Sigmoid colon (tissue), 6 donors: ENCODE measurements at regions not wholly inside any gene's neighbourhood (a gene's known extent, or its start where the extent isn't known, plus 50 kb on each side); places are given as distances from the start of the nearest gene placed in this dataset.

Experiments
- DNase-seq: peaks from one replicate; pipeline ENCODE4 v3.0.0-alpha.2; 2019
- H3K27ac ChIP-seq, 4 donors: fragments of 200-600 bp; sonication (generic); one replicate each; pipeline ENCODE4 v1.5.1; 2016 to 2019; ENCODE audit warnings: mild to moderate bottlenecking in 1 of 4
- H3K27me3 ChIP-seq, 3 donors: fragments of 200-600 bp; sonication (generic); one replicate each; pipeline ENCODE4 v1.5.1; 2019; ENCODE audit warnings: mild to moderate bottlenecking in 1 of 3
- H3K36me3 ChIP-seq, 4 donors: fragments of 200-600 bp; sonication (generic); one replicate each; pipeline ENCODE4 v1.5.1; 2016 to 2019
- H3K4me1 ChIP-seq, 4 donors: fragments of 200-600 bp; sonication (generic); one replicate each; pipeline ENCODE4 v1.5.1; 2017 to 2019
- H3K4me3 ChIP-seq, 4 donors: fragments of 200-600 bp; sonication (generic); one replicate each; pipeline ENCODE4 v1.5.1; 2017 to 2019; ENCODE audit warnings: mild to moderate bottlenecking in 2 of 4, moderate library complexity in 1 of 4
- H3K9me3 ChIP-seq, 4 donors: fragments of 200-600 bp in 3 of 4; sonication (generic) in 3 of 4; one replicate each; pipeline versions ENCODE4 v1.5.1 to v1.6.1; 2013 to 2019
- EP300 ChIP-seq, 4 donors: sonication (generic); formaldehyde crosslinking; IDR thresholded peaks; one replicate each; pipeline ENCODE4 v1.6.1; 2017; ENCODE audit warnings: antibody characterized with exemption in 4 of 4
- POLR2A ChIP-seq, 2 donors: fragments of 450-650 bp; IDR thresholded peaks; one replicate each; pipeline ENCODE4 v1.6.1; 2016; ENCODE audit warnings: antibody characterized with exemption in 2 of 2, mild to moderate bottlenecking in 2 of 2, moderate library complexity in 2 of 2
- POLR2AphosphoS5 ChIP-seq, 4 donors: sonication (generic); formaldehyde crosslinking; IDR thresholded peaks; one replicate each; pipeline ENCODE4 v1.6.1; 2017; ENCODE audit warnings: antibody characterized with exemption in 4 of 4
- WGBS, 2 donors: extraction: QIAGEN DNeasy Blood & Tissue Kit; methylation state at CpG; one replicate each; pipeline ENCODE4 v1.1.7; 2013; 5-methylcytosine and 5-hydroxymethylcytosine counted together
- intact Hi-C: fragments of 100-400 bp; cut with DNase I; formaldehyde crosslinking; loops from one replicate; pipeline ENCODE4 v1.15.1; 2023
- TF ChIP-seq, protein P1 (sequence below), 4 experiments: fragments of 450-650 bp in 3 of 4; fragments of 200-600 bp in 1 of 4; IDR thresholded peaks; one replicate each; pipeline ENCODE4 v1.5.1; 2016 to 2019; ENCODE audit warnings: antibody characterized with exemption in 4 of 4, mild to moderate bottlenecking in 3 of 4, moderate library complexity in 2 of 4
- donor health status: healthy with polysubstance abuse.
- donor health status: healthy.

DNA sequence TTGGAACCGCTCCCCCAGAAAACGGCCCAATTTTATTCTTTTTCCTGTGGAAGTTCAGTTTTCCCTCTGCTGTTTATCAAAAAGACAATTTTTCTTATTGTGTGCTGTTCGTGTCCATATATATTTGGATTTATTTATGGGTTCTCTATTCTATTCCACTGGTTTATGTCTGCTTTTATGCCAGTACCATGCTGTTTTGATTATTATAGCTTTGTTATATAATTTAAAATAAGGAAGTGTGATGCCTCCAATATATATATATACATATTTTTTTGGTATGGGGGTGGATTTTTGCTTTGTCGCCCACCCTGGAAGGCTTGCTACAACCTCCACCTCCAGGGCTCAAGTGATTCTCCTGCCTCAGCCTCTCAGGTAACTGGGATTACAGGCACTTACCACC, 103.3 kb downstream of the TFAP2B start:
- 94% methylated on average over 4 of the region's 4 CpGs for WGBS, 2 donors
- intact Hi-C loops, result no loop called here
- Histone ChIP-seq H3K27me3 (no peaks in the 10 kb centered on the region), H3K4me3 (no peak overlapping the region), H3K9me3 (peaks cover 0 to 7% (median 2%) of the 10 kb centered on the region in 4 donors), H3K27ac (no peak overlapping the region), H3K36me3 (no peaks in the 10 kb centered on the region), H3K4me1 (no peaks in the 10 kb centered on the region)
- TF ChIP-seq POLR2A (IDR thresholded peaks at IDR 0.05), result no peak
- TF ChIP-seq, protein P1, sequence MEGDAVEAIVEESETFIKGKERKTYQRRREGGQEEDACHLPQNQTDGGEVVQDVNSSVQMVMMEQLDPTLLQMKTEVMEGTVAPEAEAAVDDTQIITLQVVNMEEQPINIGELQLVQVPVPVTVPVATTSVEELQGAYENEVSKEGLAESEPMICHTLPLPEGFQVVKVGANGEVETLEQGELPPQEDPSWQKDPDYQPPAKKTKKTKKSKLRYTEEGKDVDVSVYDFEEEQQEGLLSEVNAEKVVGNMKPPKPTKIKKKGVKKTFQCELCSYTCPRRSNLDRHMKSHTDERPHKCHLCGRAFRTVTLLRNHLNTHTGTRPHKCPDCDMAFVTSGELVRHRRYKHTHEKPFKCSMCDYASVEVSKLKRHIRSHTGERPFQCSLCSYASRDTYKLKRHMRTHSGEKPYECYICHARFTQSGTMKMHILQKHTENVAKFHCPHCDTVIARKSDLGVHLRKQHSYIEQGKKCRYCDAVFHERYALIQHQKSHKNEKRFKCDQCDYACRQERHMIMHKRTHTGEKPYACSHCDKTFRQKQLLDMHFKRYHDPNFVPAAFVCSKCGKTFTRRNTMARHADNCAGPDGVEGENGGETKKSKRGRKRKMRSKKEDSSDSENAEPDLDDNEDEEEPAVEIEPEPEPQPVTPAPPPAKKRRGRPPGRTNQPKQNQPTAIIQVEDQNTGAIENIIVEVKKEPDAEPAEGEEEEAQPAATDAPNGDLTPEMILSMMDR (IDR thresholded peaks at IDR 0.05), result no peak
- no peak for TF ChIP-seq EP300 (IDR thresholded peaks at IDR 0.05)
- no peak for TF ChIP-seq POLR2AphosphoS5 (IDR thresholded peaks at IDR 0.05)
- no peak for DNase-seq

DNA sequence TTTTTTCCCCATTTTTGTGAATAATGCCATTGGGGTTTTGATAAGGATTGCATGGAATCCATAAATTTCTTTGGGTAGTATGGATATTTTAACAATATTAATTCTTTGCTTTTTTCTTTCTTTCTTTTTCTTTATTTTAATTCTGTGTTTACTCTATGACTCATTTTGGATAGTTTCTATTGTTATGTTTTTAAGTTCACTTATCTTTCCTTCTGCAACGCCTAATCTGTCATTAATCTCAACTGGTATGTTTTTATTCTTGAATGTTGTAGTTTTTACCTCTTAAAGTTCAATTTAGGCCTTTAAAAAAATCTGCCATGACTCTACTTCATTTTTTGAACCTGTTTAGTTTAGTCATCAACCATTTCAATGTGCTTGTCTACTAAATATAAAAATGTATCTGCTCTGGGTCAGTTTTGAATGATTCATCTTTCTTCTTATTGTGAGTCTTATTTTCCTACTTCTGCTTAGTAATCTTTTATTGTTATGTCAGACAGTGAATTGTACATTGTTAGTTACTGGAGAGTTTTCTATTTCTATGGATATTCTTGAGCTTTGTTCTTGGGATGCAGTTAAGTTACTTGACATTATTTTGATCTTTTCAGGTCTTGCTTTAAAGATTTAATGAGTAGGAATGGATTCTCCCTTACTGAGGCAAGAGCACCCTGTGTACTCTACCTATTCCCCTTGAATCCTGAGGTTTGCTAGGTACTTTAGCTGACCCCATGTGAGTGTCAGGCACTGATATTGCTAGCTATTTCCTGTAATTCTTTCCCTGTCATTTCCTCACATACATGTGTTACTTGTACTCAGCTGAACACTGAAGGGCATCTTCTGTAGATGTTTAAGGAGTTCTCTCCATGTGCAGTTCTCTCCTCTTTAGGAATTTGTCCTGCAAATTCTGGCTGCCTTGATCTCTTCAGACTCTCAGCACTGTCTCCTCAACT, 104.2 kb downstream of the TFAP2B start:
- no peak for DNase-seq

DNA sequence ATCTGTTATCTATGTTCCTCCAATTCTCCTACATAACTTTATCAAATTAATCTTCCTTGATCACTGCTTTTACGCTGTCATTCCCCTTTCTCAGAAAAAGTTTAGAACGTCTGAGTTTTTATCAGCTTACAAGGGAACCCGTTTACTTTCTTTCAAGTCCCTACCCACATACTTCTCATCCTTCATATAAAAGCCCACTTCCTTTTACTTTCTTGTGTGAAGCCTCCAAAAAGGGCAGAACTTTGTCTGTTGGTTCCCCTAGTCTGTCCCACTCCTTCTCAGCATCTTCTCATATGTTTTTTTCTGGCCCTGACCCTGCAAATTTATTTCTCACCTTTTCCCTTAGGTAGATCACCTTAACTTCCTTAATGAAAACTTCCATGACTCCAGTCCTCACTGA, 106.1 kb downstream of the TFAP2B start:
- intact Hi-C loops, result no loop called here
- Histone ChIP-seq H3K36me3 (no peaks in the 10 kb centered on the region), H3K4me1 (peaks cover 0 to 3% (median 0%) of the 10 kb centered on the region in 4 donors), H3K9me3 (peaks cover 0 to 7% (median 2%) of the 10 kb centered on the region in 4 donors), H3K4me3 (no peak overlapping the region), H3K27me3 (no peaks in the 10 kb centered on the region), H3K27ac (no peak overlapping the region)
- no peak for DNase-seq
- TF ChIP-seq, protein P1 (IDR thresholded peaks at IDR 0.05), result no peak
- TF ChIP-seq POLR2AphosphoS5 (IDR thresholded peaks at IDR 0.05), result no peak
- no peak for TF ChIP-seq EP300 (IDR thresholded peaks at IDR 0.05)
- TF ChIP-seq POLR2A (IDR thresholded peaks at IDR 0.05), result no peak
- 36 to 52% methylated on average over 3 of the region's 3 CpGs for WGBS, 2 donors

More for the DNA sequence above, 104.2 kb downstream of the TFAP2B start:
- Histone ChIP-seq H3K36me3 (no peaks in the 10 kb centered on the region), H3K27ac (no peak overlapping the region), H3K27me3 (no peaks in the 10 kb centered on the region), H3K4me1 (no peaks in the 10 kb centered on the region), H3K9me3 (peaks cover 0 to 7% (median 2%) of the 10 kb centered on the region in 4 donors), H3K4me3 (no peak overlapping the region)
- TF ChIP-seq, protein P1 (IDR thresholded peaks at IDR 0.05), result no peak
- no peak for TF ChIP-seq POLR2AphosphoS5 (IDR thresholded peaks at IDR 0.05)
- TF ChIP-seq EP300 (IDR thresholded peaks at IDR 0.05), result no peak
- TF ChIP-seq POLR2A (IDR thresholded peaks at IDR 0.05), result no peak
- intact Hi-C loops, result no loop called here
- 0% methylated on average over 1 of the region's 1 CpG for WGBS, 2 donors

DNA sequence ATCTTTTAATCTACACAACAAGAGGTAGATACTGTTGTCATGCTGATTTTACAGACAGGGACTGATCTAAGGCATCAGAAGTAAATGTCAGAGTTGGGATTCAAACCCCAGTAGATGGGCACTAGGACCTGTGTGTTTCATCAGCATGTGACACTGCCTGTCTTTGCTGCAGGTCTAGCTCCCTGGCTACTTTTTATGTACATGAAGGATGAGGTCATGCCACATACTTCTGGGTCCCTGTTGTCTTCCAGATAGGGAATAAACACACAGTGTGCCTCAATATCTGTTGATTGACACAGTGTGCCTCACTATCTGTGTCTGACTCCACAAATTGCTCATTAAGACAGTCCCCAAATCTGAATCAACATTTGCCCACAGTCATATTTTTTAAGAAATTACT, 106.9 kb downstream of the TFAP2B start:
- no peak overlapping the region for H3K4me3 ChIP-seq
- DNase-seq, result no peak
- intact Hi-C loops, result no loop called here

DNA sequence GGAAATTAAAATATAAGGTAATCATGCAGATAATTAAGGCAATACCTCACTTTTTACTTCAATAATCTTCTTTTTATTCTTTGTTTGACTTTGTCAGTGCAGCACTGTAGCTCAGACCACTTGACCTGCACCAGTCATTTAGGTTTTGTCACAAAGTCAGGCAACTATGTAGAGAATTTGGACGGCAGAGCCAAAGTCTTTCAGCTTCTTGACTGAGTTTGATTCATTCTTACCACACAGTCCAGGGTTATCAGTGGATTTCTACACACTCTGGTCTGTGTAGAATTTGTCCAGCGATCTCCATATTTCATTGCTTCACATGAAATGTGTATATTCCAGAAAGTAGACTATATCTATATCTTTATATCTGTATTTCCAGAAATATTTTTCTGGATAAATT, 107.3 kb downstream of the TFAP2B start:
- intact Hi-C loops, result no loop called here
- Histone ChIP-seq H3K27ac (no peak overlapping the region), H3K9me3 (peaks cover 0 to 7% (median 2%) of the 10 kb centered on the region in 4 donors), H3K4me1 (peaks cover 0 to 6% (median 0%) of the 10 kb centered on the region in 4 donors), H3K36me3 (no peaks in the 10 kb centered on the region), H3K4me3 (no peak overlapping the region), H3K27me3 (no peaks in the 10 kb centered on the region)
- DNase-seq, result no peak
- WGBS, 2 donors, result 57 to 74% methylated on average over 2 of the region's 2 CpGs
- TF ChIP-seq POLR2A (IDR thresholded peaks at IDR 0.05), result no peak
- no peak for TF ChIP-seq POLR2AphosphoS5 (IDR thresholded peaks at IDR 0.05)
- TF ChIP-seq EP300 (IDR thresholded peaks at IDR 0.05), result no peak
- TF ChIP-seq, protein P1 (IDR thresholded peaks at IDR 0.05), result no peak

More for the DNA sequence above, 106.9 kb downstream of the TFAP2B start:
- H3K27ac ChIP-seq, result no peak overlapping the region
- no peaks in the 10 kb centered on the region for H3K36me3 ChIP-seq
- H3K9me3 ChIP-seq, result peaks cover 0 to 7% (median 2%) of the 10 kb centered on the region in 4 donors
- H3K27me3 ChIP-seq, result no peaks in the 10 kb centered on the region
- peaks cover 0 to 6% (median 0%) of the 10 kb centered on the region in 4 donors for H3K4me1 ChIP-seq
- TF ChIP-seq POLR2AphosphoS5 (IDR thresholded peaks at IDR 0.05), result no peak
